Colonic mucosa (tissue), 4 donors: ENCODE measurements at regions not wholly inside any gene's neighbourhood (a gene's known extent, or its start where the extent isn't known, plus 50 kb on each side); places are given as distances from the start of the nearest gene placed in this dataset.

Experiments
- DNase-seq: peaks from one replicate; pipeline ENCODE4 v3.0.0-alpha.2; 2020
- H3K27ac ChIP-seq: fragments of 200-600 bp; one replicate; pipeline ENCODE4 v1.8.0; 2021
- H3K27me3 ChIP-seq: fragments of 200-600 bp; one replicate; pipeline ENCODE4 v1.8.0; 2021
- H3K36me3 ChIP-seq: fragments of 200-600 bp; one replicate; pipeline ENCODE4 v1.8.0; 2021
- H3K4me1 ChIP-seq: fragments of 200-600 bp; one replicate; pipeline ENCODE4 v1.8.0; 2021; ENCODE audit warnings: mild to moderate bottlenecking
- H3K4me3 ChIP-seq: fragments of 200-600 bp; one replicate; pipeline ENCODE4 v1.8.0; 2021
- H3K9ac ChIP-seq, 2 donors: one replicate each; pipeline ENCODE4 v1.7.0; 2013; ENCODE audit warnings: control low read depth in 2 of 2, low read depth in 2 of 2, low read length in 2 of 2
- H3K9me3 ChIP-seq: fragments of 200-600 bp; one replicate; pipeline ENCODE4 v1.8.0; 2021
- intact Hi-C: fragments of 100-400 bp; cut with DNase I; formaldehyde crosslinking; loops from one replicate; pipeline ENCODE4 v1.14.1; 2022
- TF ChIP-seq, protein P1 (sequence below): fragments of 200-600 bp; IDR thresholded peaks from one replicate; pipeline ENCODE4 v1.8.0; 2022; ENCODE audit warnings: antibody characterized with exemption, mild to moderate bottlenecking
- donor health status: healthy.
- donor health status: DM: no; HTN: no; CAD: no.
- donor health status: DM: no; HTN: no; CAD: no.

DNA sequence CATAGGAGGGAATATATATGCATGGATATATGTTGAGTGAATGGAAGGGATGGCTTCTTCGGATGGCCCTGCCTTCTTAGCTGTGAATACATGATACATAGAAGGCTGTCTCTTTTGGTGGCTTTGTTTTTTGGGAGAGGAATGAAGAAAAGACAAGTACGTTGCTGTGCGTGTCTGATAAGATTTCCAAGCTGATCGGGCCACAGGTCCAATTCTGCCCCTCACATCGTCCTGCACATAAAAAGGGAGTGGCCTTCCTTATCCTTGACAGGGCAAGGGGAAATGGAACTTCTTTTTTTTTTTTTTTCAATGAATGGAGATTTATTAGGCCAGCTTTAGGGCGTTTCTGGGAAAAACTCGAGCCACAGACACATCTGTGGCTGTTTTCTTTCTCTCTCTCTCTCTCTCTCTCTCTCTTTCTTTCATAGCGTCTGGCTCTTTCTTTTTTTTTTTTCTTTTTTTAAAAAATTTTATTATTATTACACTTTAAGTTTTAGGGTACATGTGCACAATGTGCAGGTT is 103.8 kb upstream of the SPATA13 start:
- Histone ChIP-seq H3K36me3 (no peaks in the 10 kb centered on the region), H3K4me3 (no peak overlapping the region), H3K4me1 (no peaks in the 10 kb centered on the region), H3K9ac (no peak overlapping the region), H3K27ac (no peak overlapping the region), H3K9me3 (no peaks in the 10 kb centered on the region), H3K27me3 (no peaks in the 10 kb centered on the region)
- no peak for DNase-seq
- intact Hi-C loops = no loop called here
- TF ChIP-seq, protein P1, sequence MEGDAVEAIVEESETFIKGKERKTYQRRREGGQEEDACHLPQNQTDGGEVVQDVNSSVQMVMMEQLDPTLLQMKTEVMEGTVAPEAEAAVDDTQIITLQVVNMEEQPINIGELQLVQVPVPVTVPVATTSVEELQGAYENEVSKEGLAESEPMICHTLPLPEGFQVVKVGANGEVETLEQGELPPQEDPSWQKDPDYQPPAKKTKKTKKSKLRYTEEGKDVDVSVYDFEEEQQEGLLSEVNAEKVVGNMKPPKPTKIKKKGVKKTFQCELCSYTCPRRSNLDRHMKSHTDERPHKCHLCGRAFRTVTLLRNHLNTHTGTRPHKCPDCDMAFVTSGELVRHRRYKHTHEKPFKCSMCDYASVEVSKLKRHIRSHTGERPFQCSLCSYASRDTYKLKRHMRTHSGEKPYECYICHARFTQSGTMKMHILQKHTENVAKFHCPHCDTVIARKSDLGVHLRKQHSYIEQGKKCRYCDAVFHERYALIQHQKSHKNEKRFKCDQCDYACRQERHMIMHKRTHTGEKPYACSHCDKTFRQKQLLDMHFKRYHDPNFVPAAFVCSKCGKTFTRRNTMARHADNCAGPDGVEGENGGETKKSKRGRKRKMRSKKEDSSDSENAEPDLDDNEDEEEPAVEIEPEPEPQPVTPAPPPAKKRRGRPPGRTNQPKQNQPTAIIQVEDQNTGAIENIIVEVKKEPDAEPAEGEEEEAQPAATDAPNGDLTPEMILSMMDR = no peak

DNA sequence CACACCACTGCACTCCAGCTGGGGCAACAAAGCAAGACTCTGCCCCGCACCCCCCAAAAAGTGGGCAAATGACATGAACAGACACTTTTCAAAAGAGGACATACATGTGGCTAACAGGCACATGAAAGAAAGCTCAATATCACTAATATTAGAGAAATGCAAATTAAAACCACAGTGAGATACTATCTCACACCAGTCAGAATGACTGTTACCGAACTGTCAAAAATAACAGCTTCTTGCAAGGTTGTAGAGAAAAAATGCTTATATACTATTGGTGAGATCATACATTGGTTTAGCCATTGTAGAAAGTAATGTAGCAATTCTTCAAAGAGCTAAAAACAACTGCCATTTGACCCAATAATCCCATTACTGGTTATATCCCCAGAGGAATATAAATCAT is 99.5 kb upstream of the SPATA13 start:
- DNase-seq = no peak
- Histone ChIP-seq H3K27me3 (no peaks in the 10 kb centered on the region), H3K4me3 (no peak overlapping the region), H3K4me1 (no peaks in the 10 kb centered on the region), H3K27ac (no peak overlapping the region), H3K36me3 (no peaks in the 10 kb centered on the region), H3K9ac (no peak overlapping the region), H3K9me3 (no peaks in the 10 kb centered on the region)
- intact Hi-C loops = no loop called here
- TF ChIP-seq, protein P1 = no peak

DNA sequence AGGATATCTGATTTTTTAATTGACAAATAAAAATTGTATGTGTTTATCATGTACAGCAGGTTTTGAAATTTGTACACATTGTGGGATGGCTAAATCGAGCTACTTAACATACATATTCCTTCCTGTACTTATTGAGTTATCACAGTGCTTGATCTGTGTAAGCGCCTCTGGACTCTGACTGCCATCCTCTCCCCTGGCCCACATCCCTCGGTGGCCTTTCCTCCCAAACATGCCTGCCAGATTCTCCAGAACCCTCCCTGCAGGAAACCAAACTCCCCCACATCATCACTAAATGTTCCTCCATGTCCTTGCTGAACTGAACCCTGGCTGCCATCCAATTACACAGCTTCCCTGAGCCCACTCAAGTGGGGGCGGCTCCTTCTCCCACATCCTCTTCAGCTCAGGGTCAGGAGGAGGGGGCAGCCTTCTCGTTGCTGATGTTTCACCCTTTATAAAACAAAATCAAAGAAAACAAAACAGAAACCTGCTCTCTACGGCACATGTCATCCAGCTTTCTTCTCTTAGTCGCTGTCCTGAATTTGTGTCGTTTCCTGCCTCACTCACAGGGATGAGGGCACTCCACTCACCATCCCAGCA is 97.1 kb upstream of the SPATA13 start:
- DNase-seq = no peak

DNA sequence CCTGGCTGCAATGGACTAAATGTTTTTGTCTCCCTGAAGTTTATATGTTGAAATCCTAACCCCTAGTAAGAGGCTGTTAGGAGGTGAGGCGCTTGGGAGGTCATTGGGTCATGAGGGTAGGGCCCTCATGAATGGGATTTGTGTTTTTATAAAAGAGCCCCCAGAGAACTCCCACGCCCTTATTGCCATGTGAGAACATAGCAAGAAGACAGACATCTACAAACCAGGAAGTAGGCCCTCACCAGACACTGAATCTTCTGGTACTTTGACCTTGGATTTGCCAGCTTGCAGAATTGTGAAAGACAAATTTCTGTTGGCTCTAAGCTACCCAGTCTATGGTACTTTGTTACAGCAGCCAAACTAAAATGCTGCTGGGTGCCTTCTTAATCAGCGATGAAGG is 96.1 kb upstream of the SPATA13 start:
- H3K4me3 ChIP-seq = no peak overlapping the region
- H3K9me3 ChIP-seq = no peaks in the 10 kb centered on the region
- no peak for DNase-seq
- TF ChIP-seq, protein P1 = no peak
- no peaks in the 10 kb centered on the region for H3K4me1 ChIP-seq
- no peak overlapping the region for H3K9ac ChIP-seq
- no peak overlapping the region for H3K27ac ChIP-seq
- no peaks in the 10 kb centered on the region for H3K36me3 ChIP-seq
- no peaks in the 10 kb centered on the region for H3K27me3 ChIP-seq
- intact Hi-C loops = no loop called here

More for the DNA sequence above, 97.1 kb upstream of the SPATA13 start:
- no peak overlapping the region for H3K27ac ChIP-seq
- no peak overlapping the region for H3K4me3 ChIP-seq
- intact Hi-C loops = no loop called here
- H3K4me1 ChIP-seq = no peaks in the 10 kb centered on the region
- H3K9ac ChIP-seq = no peak overlapping the region
- TF ChIP-seq, protein P1 = no peak
- no peaks in the 10 kb centered on the region for H3K36me3 ChIP-seq
- H3K27me3 ChIP-seq = no peaks in the 10 kb centered on the region
- H3K9me3 ChIP-seq = no peaks in the 10 kb centered on the region

DNA sequence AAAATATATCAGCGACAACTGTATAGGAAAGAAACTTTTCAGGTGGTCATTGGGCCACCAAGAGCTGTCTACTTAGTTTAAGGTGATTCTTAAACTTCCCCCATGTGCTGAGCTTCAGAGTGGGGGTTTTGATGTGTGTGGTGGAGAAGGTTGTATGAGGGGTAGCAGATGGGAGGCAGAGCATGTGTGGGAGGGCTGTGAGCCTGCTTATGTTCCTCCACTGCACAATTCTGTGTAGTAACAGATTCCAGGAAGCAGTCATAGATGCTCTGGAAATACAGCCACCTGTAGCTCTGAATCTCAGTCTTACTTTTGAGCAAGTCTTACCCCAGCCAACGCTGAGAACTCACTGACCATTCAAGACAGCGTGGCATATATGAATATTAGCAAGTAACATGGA is 95.3 kb upstream of the SPATA13 start:
- Histone ChIP-seq H3K4me1 (no peaks in the 10 kb centered on the region), H3K27ac (no peak overlapping the region), H3K36me3 (no peaks in the 10 kb centered on the region), H3K9me3 (no peaks in the 10 kb centered on the region), H3K9ac (no peak overlapping the region), H3K4me3 (no peak overlapping the region), H3K27me3 (no peaks in the 10 kb centered on the region)
- TF ChIP-seq, protein P1 = no peak
- intact Hi-C loops = no loop called here
- DNase-seq = no peak
